Kasumi-1 (cell line): ENCODE measurements at regions not wholly inside any gene's neighbourhood (a gene's known extent, or its start where the extent isn't known, plus 50 kb on each side); places are given as distances from the start of the nearest gene placed in this dataset.

Source experiments
- DNase-seq, 2 experiments: peaks; one replicate each; lab custom pipeline; 2025; lab: John Stamatoyannopoulos, UW

- DNase-seq = no peak
Observed at GRCh38 chr1:95994643-95995042, 726.9 kb upstream of the PTBP2 start.

- no peak for DNase-seq
Observed at GRCh38 chr1:96002201-96002600, 719.4 kb upstream of the PTBP2 start.

GRCh38 chr1:96002969-96003964 is 718.3 kb upstream of the PTBP2 start:
- no peak for DNase-seq

- DNase-seq = no peak
Observed at GRCh38 chr1:96009831-96010434, 711.7 kb upstream of the PTBP2 start.

GRCh38 chr1:96011606-96012005 is 710.0 kb upstream of the PTBP2 start:
- DNase-seq = no peak

- DNase-seq = no peak
Observed at GRCh38 chr1:96016219-96016618, 705.4 kb upstream of the PTBP2 start.

- no peak for DNase-seq
Observed at GRCh38 chr1:96020378-96020777, 701.2 kb upstream of the PTBP2 start.

GRCh38 chr1:96025062-96025461 is 696.5 kb upstream of the PTBP2 start:
- DNase-seq = no peak

GRCh38 chr1:96028071-96028470 is 693.5 kb upstream of the PTBP2 start:
- no peak for DNase-seq

- DNase-seq = no peak
Observed at GRCh38 chr1:96030312-96030711, 691.3 kb upstream of the PTBP2 start.

- no peak for DNase-seq
Observed at GRCh38 chr1:96034006-96034405, 687.6 kb upstream of the PTBP2 start.

- DNase-seq = no peak
Observed at GRCh38 chr1:96036763-96037162, 684.8 kb upstream of the PTBP2 start.

- no peak for DNase-seq
Observed at GRCh38 chr1:96038636-96039035, 682.9 kb upstream of the PTBP2 start.

GRCh38 chr1:96039910-96040309 is 681.7 kb upstream of the PTBP2 start:
- no peak for DNase-seq

- no peak for DNase-seq
Observed at GRCh38 chr1:96041470-96041869, 680.1 kb upstream of the PTBP2 start.

- no peak for DNase-seq
Observed at GRCh38 chr1:96048572-96049212, 672.9 kb upstream of the PTBP2 start.

- DNase-seq = peak; percentile 9 to 23
Observed at GRCh38 chr1:96049759-96050409, 671.7 kb upstream of the PTBP2 start.

- no peak for DNase-seq
Observed at GRCh38 chr1:96059276-96059675, 662.3 kb upstream of the PTBP2 start.

- no peak for DNase-seq
Observed at GRCh38 chr1:96059736-96060135, 661.8 kb upstream of the PTBP2 start.

- no peak for DNase-seq
Observed at GRCh38 chr1:96060621-96061020, 661.0 kb upstream of the PTBP2 start.

GRCh38 chr1:96072021-96072420 is 649.6 kb upstream of the PTBP2 start:
- DNase-seq = no peak

GRCh38 chr1:96073100-96073499 is 648.5 kb upstream of the PTBP2 start:
- no peak for DNase-seq
